Mucosa of gallbladder (tissue), 1 donor: ENCODE measurements at regions not wholly inside any gene's neighbourhood (a gene's known extent, or its start where the extent isn't known, plus 50 kb on each side); places are given as distances from the start of the nearest gene placed in this dataset.

Experiments used
- DNase-seq: peaks from one replicate; pipeline ENCODE4 v3.0.0-alpha.2; 2020; ENCODE audit warnings: low spot score
- donor health status: DM: no; HTN: no; CAD: no.

DNA sequence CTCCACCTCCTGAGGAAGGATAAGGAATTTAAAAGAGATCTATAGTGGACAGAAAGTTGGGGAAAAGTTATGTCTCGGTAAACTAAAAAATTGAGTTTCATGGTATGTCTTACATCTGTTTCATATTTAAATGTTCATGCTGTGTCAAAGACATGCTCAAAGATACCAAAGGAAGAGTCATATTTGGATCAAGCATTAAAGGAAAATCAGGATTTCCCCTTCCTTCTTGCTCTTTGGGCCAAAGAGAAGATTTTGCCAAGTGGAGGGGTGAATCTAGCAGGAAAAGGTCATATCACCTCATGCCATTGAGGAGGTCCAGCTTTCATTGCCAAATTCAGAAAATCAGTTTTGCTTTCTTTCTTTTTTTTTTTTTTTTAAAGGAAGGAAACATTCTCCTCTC, 192.4 kb downstream of the OGFRL1 start:
- DNase-seq: no peak

- DNase-seq: no peak
Observed at GRCh38 chr6:71481801-71482200, 193.2 kb downstream of the OGFRL1 start.

GRCh38 chr6:71482742-71483141, 194.1 kb downstream of the OGFRL1 start:
- no peak for DNase-seq

DNA sequence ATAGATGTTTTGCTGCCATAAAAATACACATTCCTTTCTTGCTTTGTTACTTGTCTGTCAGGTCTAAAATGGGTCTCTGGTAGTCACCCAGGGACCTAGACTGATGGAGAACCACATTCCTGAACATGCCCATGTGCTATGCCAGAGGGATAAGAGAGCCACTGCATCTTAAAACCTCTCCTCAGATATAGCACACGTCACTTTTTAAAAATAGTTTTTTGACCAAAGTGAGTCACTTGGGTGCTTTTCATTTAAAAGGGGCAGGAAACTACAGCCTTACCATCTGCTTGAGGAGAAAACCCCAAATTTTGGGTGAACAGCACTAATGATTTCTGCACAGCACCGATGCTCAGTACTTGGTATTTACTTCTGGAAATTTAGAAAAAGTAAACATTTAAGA, 197.8 kb downstream of the OGFRL1 start:
- DNase-seq: no peak

DNA sequence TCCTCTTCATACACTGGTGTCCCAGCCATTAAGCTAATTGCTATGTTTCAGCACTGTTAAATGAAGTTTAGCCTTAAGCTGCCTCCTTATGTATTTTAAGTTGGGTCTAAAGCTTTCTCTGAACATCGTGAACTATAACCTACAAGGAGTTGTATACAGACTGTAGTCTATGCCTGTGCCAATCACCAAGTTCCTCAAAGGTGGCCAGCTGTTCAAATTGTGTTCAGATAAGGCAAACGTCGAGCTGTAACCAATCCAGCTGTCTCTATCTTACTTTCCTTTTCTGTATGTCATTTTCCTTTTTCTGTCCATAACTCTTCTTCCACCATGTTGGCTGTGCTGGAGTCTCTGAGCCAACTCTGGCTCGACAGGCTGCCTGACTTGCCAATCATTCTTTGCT, 199.6 kb downstream of the OGFRL1 start:
- DNase-seq: no peak

DNA sequence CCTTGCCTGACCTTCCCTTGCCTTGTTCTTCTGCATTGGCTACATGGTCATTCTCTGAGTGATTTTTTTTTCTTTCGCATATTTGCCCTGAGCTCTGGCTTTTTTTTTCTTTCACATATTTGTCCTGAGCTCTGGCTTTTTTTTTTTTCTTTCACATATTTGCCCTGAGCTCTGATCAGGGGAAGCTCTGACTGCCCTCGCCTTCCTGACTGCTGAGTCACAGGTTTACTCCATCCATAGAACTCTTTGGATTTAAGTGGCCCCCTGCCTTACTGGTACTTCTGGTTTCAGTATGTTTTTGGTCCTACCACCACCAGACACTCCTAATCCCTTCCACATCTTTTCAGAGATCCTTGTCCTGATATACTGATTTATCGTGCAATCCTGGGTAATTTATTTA, 201.1 kb downstream of the OGFRL1 start:
- DNase-seq: peak; percentile 26

DNA sequence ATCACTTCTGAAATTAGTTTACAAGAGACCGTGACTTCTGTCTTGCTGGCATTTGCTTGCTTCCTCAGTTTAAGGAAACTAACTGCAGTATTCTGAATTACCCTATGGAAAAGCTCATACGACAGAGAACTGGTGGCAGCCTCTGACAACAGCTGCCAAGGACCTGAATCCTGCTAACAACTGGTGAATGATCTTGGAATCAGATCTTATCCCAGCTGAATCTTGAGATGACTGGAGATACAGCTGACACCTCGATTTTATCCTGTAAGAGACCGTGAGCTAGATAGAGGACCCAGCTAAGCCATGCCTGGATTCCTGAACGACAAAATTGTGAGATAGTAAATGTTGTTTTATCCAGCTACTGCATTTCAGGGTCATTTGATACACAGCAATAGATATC, 202.3 kb downstream of the OGFRL1 start:
- DNase-seq: no peak

DNA sequence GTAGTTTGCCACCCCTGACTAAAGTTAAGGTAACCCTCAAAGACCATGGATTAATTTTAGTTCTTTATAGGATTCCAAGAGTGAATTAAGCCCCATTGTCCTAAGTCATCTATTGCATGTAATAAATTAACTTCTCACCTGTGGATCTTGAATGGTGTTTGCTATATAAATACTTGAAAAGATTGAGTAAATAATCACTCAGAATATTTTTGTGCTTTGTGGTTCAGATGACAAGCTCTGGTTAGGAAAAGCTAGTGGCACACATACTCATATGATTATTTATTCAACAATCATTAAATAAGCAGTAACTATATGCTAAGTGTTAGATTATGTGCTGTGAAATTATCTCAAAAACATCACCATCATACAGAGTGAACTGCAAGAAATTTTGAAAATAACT, 203.2 kb downstream of the OGFRL1 start:
- DNase-seq: no peak

GRCh38 chr6:71492668-71493067, 204.1 kb downstream of the OGFRL1 start:
- DNase-seq: no peak

DNA sequence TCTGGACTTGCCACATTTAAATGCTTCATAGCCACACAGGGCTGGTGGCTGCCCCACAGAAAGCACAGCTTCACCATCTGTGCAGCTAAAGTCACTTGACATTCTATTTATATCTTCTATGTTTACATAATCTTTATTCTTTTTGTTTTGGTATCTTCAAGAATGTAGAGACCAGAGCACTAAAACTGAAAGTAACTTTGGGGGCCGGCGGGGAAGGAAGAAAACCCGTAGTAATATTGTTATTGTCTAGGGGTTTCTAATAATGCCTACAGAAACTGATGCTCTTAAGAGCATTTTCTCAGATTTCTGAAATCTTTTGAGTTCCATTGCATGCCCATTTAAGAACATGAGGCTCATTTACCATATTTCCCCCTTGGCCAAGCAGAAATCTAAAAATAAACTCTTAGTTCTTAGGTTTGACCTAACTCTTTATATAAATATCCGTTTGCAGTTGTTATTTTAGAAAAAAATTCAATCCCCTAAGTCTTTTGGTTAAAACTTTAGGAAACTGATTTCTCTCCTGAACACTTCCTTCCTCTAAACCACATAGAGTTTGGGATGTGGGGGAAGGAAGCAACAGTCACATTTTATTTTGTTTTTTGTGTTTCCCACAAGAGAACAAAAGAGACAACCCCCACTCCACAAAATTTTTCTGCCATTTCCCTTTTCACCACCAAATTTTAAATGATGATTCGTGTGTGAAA, 207.6 kb downstream of the OGFRL1 start:
- DNase-seq: no peak

GRCh38 chr6:71496722-71497033, 208.1 kb downstream of the OGFRL1 start:
- no peak for DNase-seq

DNA sequence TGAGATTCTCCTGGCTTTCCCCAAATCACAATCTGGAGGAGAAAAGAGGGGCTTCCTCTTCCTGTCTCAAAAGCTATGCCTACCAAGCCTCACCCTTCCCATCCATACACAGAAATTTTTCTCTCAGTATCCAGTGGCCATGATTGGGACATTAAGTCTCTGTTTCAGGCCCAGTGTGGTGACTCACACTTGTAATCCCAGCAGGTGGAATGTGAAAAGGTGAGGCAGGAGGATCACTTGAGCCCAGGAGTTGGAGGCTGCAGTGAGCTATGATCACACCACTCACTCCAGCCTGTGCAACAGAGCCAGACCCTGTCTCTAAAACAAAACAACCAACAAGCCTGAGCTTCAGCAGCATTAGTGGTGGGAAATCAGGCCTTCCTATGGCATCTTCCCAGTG, 210.0 kb downstream of the OGFRL1 start:
- no peak for DNase-seq

DNA sequence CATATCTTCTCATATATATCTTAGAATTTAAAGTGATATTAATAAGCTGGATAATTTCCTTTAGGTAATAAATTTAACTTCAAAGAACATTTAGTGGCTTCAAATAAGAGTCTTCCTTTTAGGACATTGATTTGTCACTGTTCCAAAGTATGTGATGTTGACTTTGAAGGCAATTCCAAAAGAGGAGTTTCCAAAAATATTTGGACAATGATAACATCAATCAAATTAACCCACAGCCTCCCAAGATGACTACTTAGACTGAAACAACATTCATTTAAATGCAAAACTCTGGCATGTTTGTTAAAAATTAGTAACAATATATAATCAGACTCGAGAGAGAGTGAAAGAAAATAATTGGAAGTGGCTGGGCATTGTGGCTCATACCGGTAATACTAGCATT, 211.1 kb downstream of the OGFRL1 start:
- DNase-seq: no peak

DNA sequence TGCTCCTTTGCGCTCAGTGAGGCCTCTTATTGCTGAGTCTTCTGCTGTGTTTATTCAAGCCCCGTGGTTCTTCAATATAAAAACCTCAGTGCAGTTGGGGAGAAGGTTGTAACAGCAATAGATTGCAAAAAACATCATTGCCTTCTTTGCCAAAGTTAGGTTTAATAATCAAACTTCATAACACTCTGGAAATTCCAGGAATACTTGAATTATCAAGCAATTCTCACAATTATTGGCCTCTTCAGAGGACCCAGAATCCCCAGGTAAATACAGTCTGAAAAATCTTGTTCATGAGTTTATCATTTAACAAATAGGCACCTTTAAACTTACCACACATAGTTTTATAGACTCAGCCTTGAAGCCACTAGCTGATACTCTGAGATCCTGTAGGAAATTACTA, 213.6 kb downstream of the OGFRL1 start:
- no peak for DNase-seq

GRCh38 chr6:71502956-71503355, 214.3 kb downstream of the OGFRL1 start:
- no peak for DNase-seq

GRCh38 chr6:71507183-71507582, 218.6 kb downstream of the OGFRL1 start:
- DNase-seq: no peak

DNA sequence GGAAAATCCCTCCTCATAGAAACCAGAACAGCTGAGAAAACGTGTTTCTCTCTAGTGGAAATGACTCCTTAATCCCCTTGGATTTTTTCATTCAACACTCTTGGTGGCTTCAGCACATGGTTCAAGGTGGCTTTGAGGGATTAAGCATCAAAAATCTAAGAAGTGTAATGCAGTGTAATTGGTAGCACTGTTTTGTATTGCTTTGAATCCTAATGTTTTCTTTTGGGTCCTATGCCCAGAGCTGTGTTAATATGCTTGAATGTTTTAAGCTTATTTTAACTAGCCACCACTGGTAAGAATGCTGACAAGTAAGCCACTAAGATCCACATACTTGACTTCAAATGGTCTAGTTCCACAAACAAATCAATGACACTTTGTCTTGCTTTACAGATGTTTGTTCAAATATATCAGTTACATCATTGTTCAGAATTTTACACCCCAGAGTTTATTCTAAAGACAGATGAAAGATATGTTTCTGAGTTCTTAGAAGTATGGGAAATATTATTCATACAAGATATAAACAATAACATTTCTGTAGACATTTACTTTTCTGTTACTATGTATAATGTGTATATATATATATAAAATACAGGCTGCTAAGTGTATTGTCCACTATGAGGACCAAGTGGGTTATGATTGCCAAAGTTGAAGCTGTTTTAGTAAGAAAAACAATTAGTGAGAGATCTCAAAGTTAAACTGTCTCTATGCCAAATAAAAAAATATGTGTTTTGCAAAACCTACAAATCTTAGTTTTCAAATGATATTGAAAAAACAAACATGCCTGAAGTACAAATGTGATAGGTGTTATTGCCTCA, 220.8 kb downstream of the OGFRL1 start:
- no peak for DNase-seq

DNA sequence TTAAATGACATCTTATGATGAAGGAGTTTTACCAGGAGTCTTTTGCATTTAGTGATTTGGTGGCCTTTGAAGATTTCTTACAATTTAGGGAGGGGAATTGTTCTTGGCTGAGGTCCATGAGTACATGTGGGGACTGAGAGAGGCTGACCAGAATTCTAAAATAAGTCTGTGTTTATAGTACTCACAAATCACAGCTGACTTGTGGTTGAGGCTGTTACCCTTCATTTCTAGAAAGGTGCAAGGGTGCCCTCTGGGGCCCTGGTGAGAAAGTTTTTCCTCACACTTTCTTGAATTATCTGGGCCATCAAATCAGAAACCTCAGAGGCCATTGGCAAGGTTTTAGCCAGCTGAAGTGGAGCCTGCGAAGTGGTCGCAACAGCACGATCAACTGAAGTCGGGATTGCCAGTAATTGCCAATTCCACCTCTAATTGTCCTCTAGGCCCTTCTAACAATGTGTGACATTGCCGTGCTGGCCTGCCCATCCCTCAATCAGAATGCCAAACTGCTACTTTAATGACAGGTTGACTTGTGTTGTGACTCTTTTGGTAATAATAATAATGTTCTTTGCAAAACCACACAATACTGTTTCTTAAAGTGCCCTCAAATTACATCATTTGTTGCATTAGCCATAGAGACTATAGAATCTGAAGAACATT, 221.6 kb downstream of the OGFRL1 start:
- peak; percentile 42 for DNase-seq

DNA sequence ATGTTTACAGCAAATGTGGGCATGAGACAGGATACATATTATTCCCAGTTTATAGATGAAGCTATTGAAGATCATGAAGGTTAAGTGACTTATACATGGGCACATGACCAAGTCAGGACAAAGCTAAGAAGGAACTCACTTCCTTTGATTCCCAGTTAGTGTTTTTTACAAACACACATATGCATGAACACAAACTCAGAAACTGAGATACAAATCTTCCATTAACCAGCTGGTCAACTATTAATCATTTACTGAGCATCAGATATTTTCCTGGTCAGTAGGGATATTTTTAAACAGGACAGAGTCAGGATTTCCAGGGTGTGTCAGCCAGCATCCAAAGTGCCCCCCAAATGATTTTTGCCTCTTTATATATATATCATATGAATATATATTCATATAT, 222.2 kb downstream of the OGFRL1 start:
- no peak for DNase-seq

- no peak for DNase-seq
Observed at GRCh38 chr6:71512256-71512655, 223.6 kb downstream of the OGFRL1 start.

DNA sequence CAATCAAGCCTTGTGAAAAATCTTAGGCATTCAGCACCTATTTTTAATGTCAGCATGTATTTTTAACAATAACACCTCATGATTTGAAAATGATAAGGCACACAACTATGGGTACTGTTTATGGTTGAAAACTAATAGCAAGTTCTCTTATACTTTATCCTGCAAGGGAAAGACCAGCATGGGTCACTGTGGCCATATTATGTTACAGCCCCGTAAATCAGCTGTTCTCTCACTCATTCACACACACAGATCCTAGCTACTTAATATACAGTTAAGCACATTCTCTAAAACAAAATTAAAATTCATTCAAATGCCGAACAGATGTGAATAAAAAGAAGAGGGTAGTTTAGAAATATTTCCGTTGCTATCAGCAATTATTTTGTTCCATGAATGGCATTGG, 224.4 kb downstream of the OGFRL1 start:
- no peak for DNase-seq

DNA sequence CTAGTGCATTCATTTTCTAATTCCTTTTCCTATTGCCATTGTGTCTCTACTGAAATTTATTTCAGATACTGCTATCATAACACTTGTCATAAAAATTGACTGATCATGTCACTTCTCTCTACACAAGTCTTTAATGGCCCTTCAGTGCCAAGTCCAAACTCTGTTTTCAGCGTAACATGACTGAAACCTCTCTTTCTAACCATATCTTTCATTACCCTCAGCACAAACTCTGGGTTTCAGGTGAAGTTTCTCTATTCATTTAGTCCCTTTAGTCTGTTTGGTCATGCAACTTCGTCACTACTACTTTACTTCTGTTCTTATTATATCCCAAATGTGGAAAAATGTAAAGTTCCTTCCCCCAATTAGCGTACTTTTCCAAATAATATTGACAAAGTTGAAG, 234.9 kb downstream of the OGFRL1 start:
- no peak for DNase-seq

DNA sequence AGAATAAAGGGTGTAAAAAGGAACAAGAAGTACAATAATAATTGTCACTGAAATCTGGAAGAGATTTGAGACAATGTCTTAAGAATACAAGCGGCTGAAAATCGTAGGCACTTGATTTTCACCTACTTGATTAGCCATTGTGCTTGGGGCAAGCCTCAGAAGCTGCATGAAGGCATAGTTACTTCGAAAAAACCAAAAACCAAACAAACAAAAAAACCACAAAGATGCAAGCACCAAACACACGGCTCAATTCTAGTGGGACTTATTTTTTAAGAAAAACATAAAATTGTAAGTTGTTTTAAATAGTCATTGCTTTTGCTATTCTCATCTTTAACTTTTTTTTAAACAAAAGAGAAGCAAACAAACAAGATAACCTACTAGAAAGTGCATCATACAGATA, 235.6 kb downstream of the OGFRL1 start:
- no peak for DNase-seq
